CD8-positive, alpha-beta memory T cell (primary cell): ENCODE measurements at regions not wholly inside any gene's neighbourhood (a gene's known extent, or its start where the extent isn't known, plus 50 kb on each side); places are given as distances from the start of the nearest gene placed in this dataset.
A peak's percentile ranks its signal among the peaks of the same experiment; 100 is the strongest.
"Not testable (repeated sequence)": the region's sequence is repeated elsewhere in the genome, so short reads cannot be mapped to it uniquely, and the experiment has no call there.

Experiments
- CTCF ChIA-PET: fragments of 350-600 bp; sonication (Branson Sonifier 250); formaldehyde crosslinking; loops from one replicate; lab custom pipeline; 2021; ENCODE audit warnings: antibody characterized with exemption; lab: Charles Lee
- POLR2A ChIA-PET: fragments of 350-600 bp; sonication (Branson Sonifier 250); formaldehyde crosslinking; loops from one replicate; lab custom pipeline; 2021; ENCODE audit warnings: antibody characterized with exemption; lab: Charles Lee
- DNase-seq, 5 donors: peaks; one replicate each; pipeline versions ENCODE4 v3.0.0 to v3.0.0-alpha.2; 2020 to 2022; ENCODE audit warnings: mixed read lengths in 1 of 5
- H3K27ac ChIP-seq: one replicate; pipeline ENCODE4 v1.7.0; 2013; ENCODE audit warnings: low read depth, mild to moderate bottlenecking, low read length, moderate library complexity
- H3K27me3 ChIP-seq: 2 replicates; pipeline ENCODE4 v1.7.0; 2013; ENCODE audit warnings: low read length, mild to moderate bottlenecking; ENCODE audit not compliant: insufficient read depth, poor library complexity, severe bottlenecking
- H3K36me3 ChIP-seq: 2 replicates; pipeline ENCODE4 v1.7.0; 2013; ENCODE audit warnings: mild to moderate bottlenecking, low read length, moderate library complexity; ENCODE audit not compliant: insufficient read depth
- H3K4me1 ChIP-seq: 2 replicates; pipeline ENCODE4 v1.7.0; 2013; ENCODE audit warnings: mild to moderate bottlenecking, low read length, moderate library complexity; ENCODE audit not compliant: insufficient read depth
- H3K4me3 ChIP-seq: 2 replicates; pipeline ENCODE4 v1.7.0; 2013; ENCODE audit warnings: mild to moderate bottlenecking, low read length
- H3K9me3 ChIP-seq: 2 replicates; pipeline ENCODE4 v1.7.0; 2013; ENCODE audit warnings: mild to moderate bottlenecking, low read length
- H3K27ac Mint-ChIP-seq, 8 donors: one replicate each; pipeline ENCODE4 v1.8.0; 2020 to 2021; ENCODE audit warnings: mixed read lengths in 8 of 8, mild to moderate bottlenecking in 6 of 8, inconsistent platforms in 3 of 8, moderate library complexity in 3 of 8
- H3K27me3 Mint-ChIP-seq, 2 donors: one replicate each; pipeline ENCODE4 v1.8.0; 2020 to 2021; ENCODE audit warnings: mixed read lengths in 2 of 2, mild to moderate bottlenecking in 1 of 2, moderate library complexity in 1 of 2
- H3K36me3 Mint-ChIP-seq, 3 donors: one replicate each; pipeline ENCODE4 v1.8.0; 2020 to 2021; ENCODE audit warnings: mixed read lengths in 3 of 3, inconsistent platforms in 1 of 3, mild to moderate bottlenecking in 1 of 3
- H3K4me1 Mint-ChIP-seq, 3 donors: one replicate each; pipeline ENCODE4 v1.8.0; 2020 to 2021; ENCODE audit warnings: mixed read lengths in 3 of 3, inconsistent platforms in 1 of 3, mild to moderate bottlenecking in 1 of 3
- H3K4me3 Mint-ChIP-seq, 7 donors: one replicate each; pipeline ENCODE4 v1.8.0; 2020 to 2021; ENCODE audit warnings: mixed read lengths in 7 of 7, mild to moderate bottlenecking in 6 of 7, moderate library complexity in 4 of 7, inconsistent platforms in 2 of 7
- H3K9me3 Mint-ChIP-seq, 5 donors: one replicate each; pipeline ENCODE4 v1.8.0; 2020 to 2022; ENCODE audit warnings: mixed read lengths in 5 of 5, mild to moderate bottlenecking in 3 of 5, moderate library complexity in 2 of 5, inconsistent platforms in 1 of 5

- ChIA-PET CTCF (no interaction called here), POLR2A (no interaction called here)
- H3K27ac Mint-ChIP-seq: no peak overlapping the region
- DNase-seq: no peak
- no peaks in the 10 kb centered on the region for H3K36me3 Mint-ChIP-seq
- peaks cover 0 to under 1% (median 0%) of the 10 kb centered on the region in 5 donors for H3K9me3 Mint-ChIP-seq
- H3K4me3 Mint-ChIP-seq: no peak overlapping the region
- peaks cover 0 to 10% of the 10 kb centered on the region in 2 donors for H3K27me3 Mint-ChIP-seq
- Histone ChIP-seq H3K4me3 (no peak overlapping the region), H3K27ac (no peak overlapping the region), H3K36me3 (no peaks in the 10 kb centered on the region), H3K9me3 (no peaks in the 10 kb centered on the region), H3K27me3 (no peaks in the 10 kb centered on the region), H3K4me1 (no peaks in the 10 kb centered on the region)
- H3K4me1 Mint-ChIP-seq: peaks cover 3 to 10% (median 7%) of the 10 kb centered on the region in 3 donors
Measured at GRCh38 chr17:68762911-68763310, 161.7 kb upstream of the FAM20A start.

- no peak overlapping the region for H3K4me3 ChIP-seq
- DNase-seq: no peak
- H3K9me3 Mint-ChIP-seq: peaks cover 0 to 5% (median 0%) of the 10 kb centered on the region in 5 donors
- H3K4me1 Mint-ChIP-seq: peaks cover 3 to 10% (median 7%) of the 10 kb centered on the region in 3 donors
- H3K27me3 ChIP-seq: no peaks in the 10 kb centered on the region
- no peak overlapping the region for H3K27ac Mint-ChIP-seq
- no peaks in the 10 kb centered on the region for H3K36me3 Mint-ChIP-seq
- peaks cover 2 to 10% of the 10 kb centered on the region in 2 donors for H3K27me3 Mint-ChIP-seq
- no peaks in the 10 kb centered on the region for H3K36me3 ChIP-seq
- H3K4me3 Mint-ChIP-seq: no peak overlapping the region
- H3K4me1 ChIP-seq: no peaks in the 10 kb centered on the region
- no peak overlapping the region for H3K27ac ChIP-seq
- CTCF ChIA-PET: no interaction called here
- POLR2A ChIA-PET: no interaction called here
- no peaks in the 10 kb centered on the region for H3K9me3 ChIP-seq
Measured at GRCh38 chr17:68760141-68760475, 158.9 kb upstream of the FAM20A start.

GRCh38 chr17:68759343-68760140 lies 158.4 kb upstream of the FAM20A start:
- Mint-ChIP-seq H3K9me3 (peaks cover 0 to 5% (median 0%) of the 10 kb centered on the region in 5 donors), H3K4me1 (peaks cover 3 to 10% (median 7%) of the 10 kb centered on the region in 3 donors), H3K27me3 (peaks cover 4 to 11% of the 10 kb centered on the region in 2 donors), H3K36me3 (peaks cover 0 to under 1% (median 0%) of the 10 kb centered on the region in 3 donors), H3K27ac (no peak overlapping the region), H3K4me3 (peak overlapping the region in 1 of 7 donors; percentile 16)
- no peaks in the 10 kb centered on the region for H3K9me3 ChIP-seq
- H3K4me3 ChIP-seq: no peak overlapping the region
- no peaks in the 10 kb centered on the region for H3K36me3 ChIP-seq
- no peak overlapping the region for H3K27ac ChIP-seq
- H3K4me1 ChIP-seq: no peaks in the 10 kb centered on the region
- peak in 2 of 5 donors; percentile 8 to 55 for DNase-seq
- POLR2A ChIA-PET: no interaction called here
- no peaks in the 10 kb centered on the region for H3K27me3 ChIP-seq
- CTCF ChIA-PET: no interaction called here

GRCh38 chr17:68759002-68759342 lies 157.8 kb upstream of the FAM20A start:
- no peak overlapping the region for H3K4me3 Mint-ChIP-seq
- Histone ChIP-seq H3K27ac (no peak overlapping the region), H3K9me3 (no peaks in the 10 kb centered on the region), H3K27me3 (no peaks in the 10 kb centered on the region), H3K36me3 (no peaks in the 10 kb centered on the region), H3K4me3 (no peak overlapping the region), H3K4me1 (no peaks in the 10 kb centered on the region)
- peaks cover 0 to 5% (median 0%) of the 10 kb centered on the region in 5 donors for H3K9me3 Mint-ChIP-seq
- CTCF ChIA-PET: no interaction called here
- H3K4me1 Mint-ChIP-seq: peaks cover 3 to 10% (median 7%) of the 10 kb centered on the region in 3 donors
- H3K27ac Mint-ChIP-seq: no peak overlapping the region
- H3K27me3 Mint-ChIP-seq: peaks cover 6 to 15% of the 10 kb centered on the region in 2 donors
- DNase-seq: no peak
- POLR2A ChIA-PET: no interaction called here
- H3K36me3 Mint-ChIP-seq: peaks cover 0 to 5% (median 0%) of the 10 kb centered on the region in 3 donors

GRCh38 chr17:68757866-68758757 lies 156.9 kb upstream of the FAM20A start:
- POLR2A ChIA-PET, H3K9me3 Mint-ChIP-seq, CTCF ChIA-PET, H3K27ac ChIP-seq, H3K4me3 ChIP-seq, H3K4me1 ChIP-seq, H3K36me3 ChIP-seq, H3K27me3 ChIP-seq, H3K9me3 ChIP-seq, H3K4me1 Mint-ChIP-seq, H3K36me3 Mint-ChIP-seq, H3K27ac Mint-ChIP-seq, DNase-seq, H3K4me3 Mint-ChIP-seq: not testable (repeated sequence)
- H3K27me3 Mint-ChIP-seq: peaks cover 11 to 18% of the 10 kb centered on the region in 2 donors

GRCh38 chr17:68753985-68754769 lies 153.0 kb upstream of the FAM20A start:
- no peak for DNase-seq
- CTCF ChIA-PET: no interaction called here
- no peak overlapping the region for H3K4me3 Mint-ChIP-seq

GRCh38 chr17:68750208-68750562 lies 149.0 kb upstream of the FAM20A start:
- Histone ChIP-seq H3K4me3 (no peak overlapping the region), H3K27ac (no peak overlapping the region), H3K9me3 (no peaks in the 10 kb centered on the region), H3K4me1 (no peaks in the 10 kb centered on the region), H3K27me3 (no peaks in the 10 kb centered on the region), H3K36me3 (no peaks in the 10 kb centered on the region)
- ChIA-PET CTCF (no interaction called here), POLR2A (no interaction called here)
- H3K9me3 Mint-ChIP-seq: peaks cover 0 to 4% (median 0%) of the 10 kb centered on the region in 5 donors
- H3K4me1 Mint-ChIP-seq: no peaks in the 10 kb centered on the region
- no peak overlapping the region for H3K27ac Mint-ChIP-seq
- no peak for DNase-seq
- peaks cover 10 to 16% of the 10 kb centered on the region in 2 donors for H3K27me3 Mint-ChIP-seq
- no peak overlapping the region for H3K4me3 Mint-ChIP-seq
- peaks cover 0 to 5% (median 0%) of the 10 kb centered on the region in 3 donors for H3K36me3 Mint-ChIP-seq

More at GRCh38 chr17:68753985-68754769, 153.0 kb upstream of the FAM20A start:
- Mint-ChIP-seq H3K4me1 (no peaks in the 10 kb centered on the region), H3K36me3 (peaks cover 0 to 5% (median 0%) of the 10 kb centered on the region in 3 donors), H3K27me3 (peaks cover 9 to 12% of the 10 kb centered on the region in 2 donors), H3K27ac (no peak overlapping the region), H3K9me3 (peaks cover 0 to 5% (median 0%) of the 10 kb centered on the region in 5 donors)
- POLR2A ChIA-PET: no interaction called here
- Histone ChIP-seq H3K27me3 (no peaks in the 10 kb centered on the region), H3K4me3 (no peak overlapping the region), H3K9me3 (no peaks in the 10 kb centered on the region), H3K36me3 (no peaks in the 10 kb centered on the region), H3K4me1 (no peaks in the 10 kb centered on the region), H3K27ac (no peak overlapping the region)
